SH-SY5Y (cell line): ENCODE measurements at regions not wholly inside any gene's neighbourhood (a gene's known extent, or its start where the extent isn't known, plus 50 kb on each side); places are given as distances from the start of the nearest gene placed in this dataset.

Experiments used
- GATA2 ChIP-seq: IDR thresholded peaks from 2 replicates; pipeline ENCODE4 v1.6.1; 2011; ENCODE audit warnings: mild to moderate bottlenecking, low read depth, low read length
- GATA3 ChIP-seq: IDR thresholded peaks from 2 replicates; pipeline ENCODE4 v1.6.1; 2011; ENCODE audit warnings: low read depth, mild to moderate bottlenecking, low read length, moderate library complexity

DNA sequence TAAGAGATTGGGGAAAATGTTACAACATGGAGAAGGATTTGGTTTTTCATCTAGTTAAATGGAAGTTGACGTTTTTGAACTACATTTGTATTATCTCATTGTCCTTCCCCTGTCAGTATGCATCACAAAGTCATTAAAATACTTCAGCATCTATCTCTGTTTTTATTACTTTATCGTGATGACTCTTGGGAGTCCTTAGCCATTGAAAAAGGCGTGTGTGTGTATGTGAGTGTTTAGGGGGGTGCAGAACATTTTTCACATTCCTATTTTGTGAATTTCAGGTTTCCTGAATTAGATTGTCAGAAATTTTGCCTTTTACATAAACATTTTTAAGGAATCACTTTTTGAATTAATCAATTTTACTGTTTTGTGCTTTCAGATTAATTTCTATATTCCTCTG lies 360.6 kb upstream of the SGO1 start:
- TF ChIP-seq GATA2 (no peak), GATA3 (no peak)
